ENCODE measurements at regions not wholly inside any gene's neighbourhood (a gene's known extent, or its start where the extent isn't known, plus 50 kb on each side); places are given as distances from the start of the nearest gene placed in this dataset.

- no peaks in the 10 kb centered on the region for H3F3A ChIP-seq (ENCODE audit: low read depth)
- no peak overlapping the region for H3K4me2 ChIP-seq
- no peak overlapping the region for H3K9ac ChIP-seq
- H3K4me1 ChIP-seq = peaks cover 8% of the 10 kb centered on the region
- H3K9me3 ChIP-seq (ENCODE audit: low read depth) = no peaks in the 10 kb centered on the region
- Mint-ChIP-seq H3K4me3 (no peak overlapping the region), H3K36me3 (no peaks in the 10 kb centered on the region), H3K9me3 (no peaks in the 10 kb centered on the region), H3K4me1 (peaks cover 6% of the 10 kb centered on the region), H3K27ac (no peak overlapping the region), H3K27me3 (ENCODE audit: insufficient read depth, low read depth) (peaks cover 3% of the 10 kb centered on the region)
- no peaks in the 10 kb centered on the region for H3K27me3 ChIP-seq
- no peaks in the 10 kb centered on the region for H3K79me2 ChIP-seq (ENCODE audit: low read depth)
- no peak overlapping the region for H3K4me3 ChIP-seq
- no peaks in the 10 kb centered on the region for H3K36me3 ChIP-seq
- no peak overlapping the region for H2AFZ ChIP-seq (replicated peaks)
- TF ChIP-seq EZH2 (IDR thresholded peaks at IDR 0.05) (no peak), EZH2phosphoT487 (IDR thresholded peaks at IDR 0.05) (no peak), CTCF (IDR thresholded peaks at IDR 0.05) (no peak)
- H4K20me1 ChIP-seq (ENCODE audit: low read depth) = no peaks in the 10 kb centered on the region
- no peak overlapping the region for H3K27ac ChIP-seq
- no peak for DNase-seq (ENCODE audit: low spot score)
Observed at GRCh38 chr7:35570937-35571336, 124.0 kb downstream of the HERPUD2 start.

- Mint-ChIP-seq H3K4me3 (no peak overlapping the region), H3K27ac (no peak overlapping the region), H3K27me3 (ENCODE audit: insufficient read depth, low read depth) (peaks cover 3% of the 10 kb centered on the region), H3K36me3 (no peaks in the 10 kb centered on the region), H3K9me3 (peaks cover 2% of the 10 kb centered on the region), H3K4me1 (no peaks in the 10 kb centered on the region)
- TF ChIP-seq CTCF (IDR thresholded peaks at IDR 0.05) (no peak), EZH2 (IDR thresholded peaks at IDR 0.05) (no peak), EZH2phosphoT487 (IDR thresholded peaks at IDR 0.05) (no peak)
- Histone ChIP-seq H3K27me3 (peaks cover 5% of the 10 kb centered on the region), H2AFZ (replicated peaks) (no peak overlapping the region), H3K9ac (no peak overlapping the region), H3K36me3 (no peaks in the 10 kb centered on the region), H3K9me3 (ENCODE audit: low read depth) (no peaks in the 10 kb centered on the region), H3K4me3 (no peak overlapping the region), H3K27ac (no peak overlapping the region), H4K20me1 (ENCODE audit: low read depth) (no peaks in the 10 kb centered on the region), H3K79me2 (ENCODE audit: low read depth) (no peaks in the 10 kb centered on the region), H3F3A (ENCODE audit: low read depth) (no peaks in the 10 kb centered on the region), H3K4me1 (no peaks in the 10 kb centered on the region), H3K4me2 (no peak overlapping the region)
- no peak for DNase-seq (ENCODE audit: low spot score)
Observed at GRCh38 chr7:35565927-35566326, 129.0 kb downstream of the HERPUD2 start.

- no peak for DNase-seq (ENCODE audit: low spot score)
- no peak overlapping the region for H3K4me3 ChIP-seq
- no peaks in the 10 kb centered on the region for H3K4me1 Mint-ChIP-seq
- H3K27me3 ChIP-seq = peaks cover 5% of the 10 kb centered on the region
- H3K36me3 ChIP-seq = no peaks in the 10 kb centered on the region
- peaks cover 2% of the 10 kb centered on the region for H3K9me3 Mint-ChIP-seq
- no peak overlapping the region for H3K9ac ChIP-seq
- H3K4me2 ChIP-seq = no peak overlapping the region
- TF ChIP-seq CTCF (IDR thresholded peaks at IDR 0.05) (no peak), EZH2 (IDR thresholded peaks at IDR 0.05) (no peak), EZH2phosphoT487 (IDR thresholded peaks at IDR 0.05) (no peak)
- H3F3A ChIP-seq (ENCODE audit: low read depth) = no peaks in the 10 kb centered on the region
- no peaks in the 10 kb centered on the region for H3K79me2 ChIP-seq (ENCODE audit: low read depth)
- H4K20me1 ChIP-seq (ENCODE audit: low read depth) = no peaks in the 10 kb centered on the region
- H3K27ac ChIP-seq = no peak overlapping the region
- H3K27me3 Mint-ChIP-seq (ENCODE audit: insufficient read depth, low read depth) = peaks cover 6% of the 10 kb centered on the region
- no peaks in the 10 kb centered on the region for H3K4me1 ChIP-seq
- no peak overlapping the region for H3K27ac Mint-ChIP-seq
- no peak overlapping the region for H2AFZ ChIP-seq (replicated peaks)
- no peak overlapping the region for H3K4me3 Mint-ChIP-seq
- no peaks in the 10 kb centered on the region for H3K36me3 Mint-ChIP-seq
- no peaks in the 10 kb centered on the region for H3K9me3 ChIP-seq (ENCODE audit: low read depth)
Observed at GRCh38 chr7:35558841-35559240, 136.1 kb downstream of the HERPUD2 start.

All from neural progenitor cell (in vitro differentiated cells).